ENCODE measurements at regions not wholly inside any gene's neighbourhood (a gene's known extent, or its start where the extent isn't known, plus 50 kb on each side); places are given as distances from the start of the nearest gene placed in this dataset.

GRCh38 chr21:45338311-45339017 is 50.8 kb upstream of the POFUT2 start:
- no peaks in the 10 kb centered on the region for H3K4me1 ChIP-seq
- no peaks in the 10 kb centered on the region for H3K36me3 ChIP-seq (ENCODE audit: insufficient read depth in 1 of 2, low read depth in 1 of 2)
- WGBS, 3 donors = 94 to 97% (median 96%) methylated on average over 13 of the region's 13 CpGs
- no peaks in the 10 kb centered on the region for H3K9me3 ChIP-seq
- peaks cover 0 to 35% (median 2%) of the 10 kb centered on the region in 3 donors for H3K27me3 ChIP-seq (ENCODE audit: insufficient read depth in 3 of 3, low read length in 2 of 3)
- no peak overlapping the region for H3K27ac ChIP-seq
- intact Hi-C loops (cut with DNase I) = no loop called here
- no peak for TF ChIP-seq CTCF (IDR thresholded peaks at IDR 0.05)
- peak in 1 of 2 donors; percentile 3 for DNase-seq
- ATAC-seq = no peak
- no peak overlapping the region for H3K4me3 ChIP-seq

GRCh38 chr21:45339421-45340402 is 52.0 kb upstream of the POFUT2 start:
- 58 to 68% (median 65%) methylated on average over 19 of the region's 19 CpGs for WGBS, 3 donors
- no peak overlapping the region for H3K4me3 ChIP-seq
- H3K9me3 ChIP-seq = no peaks in the 10 kb centered on the region
- no peak for TF ChIP-seq CTCF (IDR thresholded peaks at IDR 0.05)
- ATAC-seq (no peak), DNase-seq (no peak)
- H3K4me1 ChIP-seq = no peaks in the 10 kb centered on the region
- H3K27me3 ChIP-seq (ENCODE audit: insufficient read depth in 3 of 3, low read length in 2 of 3) = peaks cover 0 to 42% (median 7%) of the 10 kb centered on the region in 3 donors
- intact Hi-C loops (cut with DNase I) = no loop called here
- no peak overlapping the region for H3K27ac ChIP-seq
- no peaks in the 10 kb centered on the region for H3K36me3 ChIP-seq (ENCODE audit: insufficient read depth in 1 of 2, low read depth in 1 of 2)

- Histone ChIP-seq H3K4me3 (no peak overlapping the region), H3K4me1 (no peaks in the 10 kb centered on the region), H3K36me3 (ENCODE audit: insufficient read depth in 1 of 2, low read depth in 1 of 2) (no peaks in the 10 kb centered on the region), H3K27ac (no peak overlapping the region), H3K9me3 (no peaks in the 10 kb centered on the region), H3K27me3 (ENCODE audit: insufficient read depth in 3 of 3, low read length in 2 of 3) (peaks cover 0 to 42% (median 8%) of the 10 kb centered on the region in 3 donors)
- ATAC-seq = no peak
- no peak for TF ChIP-seq CTCF (IDR thresholded peaks at IDR 0.05)
- WGBS, 3 donors = 91 to 93% (median 92%) methylated on average over 8 of the region's 8 CpGs
- DNase-seq = no peak
- intact Hi-C loops (cut with DNase I) = no loop called here
These were observed 52.8 kb upstream of the POFUT2 start for GRCh38 chr21:45340515-45340914.

- DNase-seq (no peak), ATAC-seq (no peak)
- intact Hi-C loops (cut with DNase I) = no loop called here
- Histone ChIP-seq H3K4me1 (no peaks in the 10 kb centered on the region), H3K4me3 (no peak overlapping the region), H3K36me3 (ENCODE audit: insufficient read depth in 1 of 2, low read depth in 1 of 2) (no peaks in the 10 kb centered on the region), H3K9me3 (no peaks in the 10 kb centered on the region), H3K27me3 (ENCODE audit: insufficient read depth in 3 of 3, low read length in 2 of 3) (peaks cover 0 to 39% (median 6%) of the 10 kb centered on the region in 3 donors), H3K27ac (no peak overlapping the region)
- TF ChIP-seq CTCF (IDR thresholded peaks at IDR 0.05) = no peak
- WGBS, 3 donors = 79 to 89% (median 86%) methylated on average over 8 of the region's 8 CpGs
These were observed 53.6 kb upstream of the POFUT2 start for GRCh38 chr21:45341261-45341660.
